HepG2 (cell line): ENCODE measurements at regions not wholly inside any gene's neighbourhood (a gene's known extent, or its start where the extent isn't known, plus 50 kb on each side); places are given as distances from the start of the nearest gene placed in this dataset.

Experiments
- ATAC-seq: fragments of 200-7000 bp; cut with Tn5 transposase; 3 replicates; pipeline ENCODE4 v1.9.1; 2020; ENCODE audit warnings: mild to moderate bottlenecking, moderate library complexity
- BruUV-seq: library from RNA; stranded (reverse); fragments of 400-500 nt; replicated peaks from 2 replicates; lab custom pipeline; 2021; lab: Mats Ljungman, UMichigan
- CTCF ChIA-PET: fragments of 300-600 bp; formaldehyde crosslinking; extraction: SDS; loops from one replicate; lab custom pipeline; 2021; ENCODE audit warnings: low total read pairs, inconsistent platforms, low intra/inter-chr PET ratio; lab: Yijun Ruan, JAX
- POLR2A ChIA-PET: fragments of 350-600 bp; sonication (Branson Sonifier 250); formaldehyde crosslinking; loops from one replicate; lab custom pipeline; 2020; ENCODE audit warnings: antibody characterized with exemption, inconsistent platforms; lab: Yijun Ruan, JAX
- DNase-seq: peaks from one replicate; pipeline ENCODE4 v3.0.0-alpha.2; 2015; ENCODE audit warnings: low spot score
- FAIRE-seq: peaks from 3 replicates; lab custom pipeline; 2011; peaks lifted over from hg19 to GRCh38; lab: Jason Lieb, UNC
- H2AFZ ChIP-seq: one replicate; pipeline ENCODE4 v1.6.1; 2011; ENCODE audit warnings: low read length, inconsistent platforms
- H3K27ac ChIP-seq: fragments of 300-600 bp; 3 replicates; pipeline ENCODE4 v1.8.0; 2011; ENCODE audit warnings: mixed run types, mild to moderate bottlenecking, mixed read lengths, low read length, inconsistent platforms; ENCODE audit not compliant: insufficient read depth; ENCODE audit errors: extremely low read length
- H3K27me3 ChIP-seq, 2 experiments: fragments of 200-600 bp in 1 of 2; 2 replicates in 1 of 2; 3 replicates in 1 of 2; pipeline versions ENCODE4 v1.6.0 to v1.8.0; 2011; ENCODE audit warnings: low read length in 2 of 2, mild to moderate bottlenecking in 2 of 2, moderate library complexity in 2 of 2, inconsistent platforms in 1 of 2; ENCODE audit not compliant: insufficient read depth in 2 of 2, control insufficient read depth in 1 of 2
- H3K36me3 ChIP-seq, 2 experiments: fragments of 200-600 bp in 1 of 2; replicated peaks in 1 of 2; 2 replicates in 1 of 2; 3 replicates in 1 of 2; pipeline versions ENCODE4 v1.5.1 to v1.8.0; 2011; ENCODE audit warnings: low read length in 2 of 2, inconsistent platforms in 1 of 2; ENCODE audit not compliant: insufficient read depth in 2 of 2, control insufficient read depth in 1 of 2
- H3K4me1 ChIP-seq: 2 replicates; pipeline ENCODE4 v1.5.1; 2012; ENCODE audit warnings: low read length, inconsistent platforms; ENCODE audit not compliant: insufficient read depth
- H3K4me2 ChIP-seq: 2 replicates; pipeline ENCODE4 v1.6.0; 2011; ENCODE audit warnings: low read depth, low read length, inconsistent platforms
- H3K4me3 ChIP-seq, 3 experiments: fragments of 200-600 bp in 1 of 3; sonication (generic), shearing (Covaris generic) in 1 of 3; replicated peaks in 1 of 3; 2 replicates each; pipeline ENCODE4 v1.5.1; 2011 to 2016; ENCODE audit warnings: low read length in 3 of 3, inconsistent platforms in 2 of 3, low read depth in 2 of 3, mild to moderate bottlenecking in 2 of 3, control low read depth in 1 of 3, mixed read lengths in 1 of 3; ENCODE audit not compliant: insufficient read depth in 1 of 3
- H3K79me2 ChIP-seq: one replicate; pipeline ENCODE4 v1.6.1; 2011; ENCODE audit warnings: low read length, inconsistent platforms; ENCODE audit not compliant: insufficient read depth
- H3K9ac ChIP-seq: 2 replicates; pipeline ENCODE4 v1.6.0; 2011; ENCODE audit warnings: mild to moderate bottlenecking, low read depth, low read length, inconsistent platforms; ENCODE audit not compliant: insufficient read depth
- H3K9me3 ChIP-seq: 2 replicates; pipeline ENCODE4 v1.5.1; 2012; ENCODE audit warnings: mild to moderate bottlenecking, low read length
- H4K20me1 ChIP-seq: 2 replicates; pipeline ENCODE4 v1.6.0; 2011; ENCODE audit warnings: inconsistent platforms, mild to moderate bottlenecking, low read length, moderate library complexity; ENCODE audit not compliant: insufficient read depth
- CHD4 ChIP-seq: fragments of 200-600 bp; sonication (generic); IDR thresholded peaks from 2 replicates; pipeline ENCODE4 v1.7.0; 2017; ENCODE audit warnings: mild to moderate bottlenecking, low read length, borderline replicate concordance
- FOXA3 ChIP-seq: IDR thresholded peaks from 2 replicates; pipeline ENCODE4 v1.6.1; 2016; ENCODE audit warnings: missing genetic modification reagents, missing compliant biosample characterization
- HMG20A ChIP-seq: IDR thresholded peaks from 2 replicates; pipeline ENCODE4 v1.6.1; 2016; ENCODE audit warnings: borderline replicate concordance
- IRX3 ChIP-seq: sonication (generic); formaldehyde crosslinking; IDR thresholded peaks from 2 replicates; pipeline ENCODE4 v1.8.1; 2023; ENCODE audit warnings: mild to moderate bottlenecking, low read depth, missing genetic modification reagents, borderline replicate concordance
- PLSCR1 ChIP-seq: sonication (generic); formaldehyde crosslinking; IDR thresholded peaks from 2 replicates; pipeline ENCODE4 v1.5.0; 2020; ENCODE audit warnings: missing genetic modification reagents, mild to moderate bottlenecking, borderline replicate concordance
- RCOR2 ChIP-seq: IDR thresholded peaks from 2 replicates; pipeline ENCODE4 v1.6.1; 2016; ENCODE audit warnings: missing biosample characterization, missing genetic modification reagents
- RFXAP ChIP-seq: sonication (generic); formaldehyde crosslinking; IDR thresholded peaks from 2 replicates; pipeline ENCODE4 v1.4.0; 2020; ENCODE audit warnings: missing genetic modification reagents, borderline replicate concordance
- SIX4 ChIP-seq: sonication (generic); formaldehyde crosslinking; IDR thresholded peaks from 2 replicates; pipeline ENCODE4 v1.4.0; 2020; ENCODE audit warnings: missing genetic modification reagents
- STAT5B ChIP-seq: sonication (generic); formaldehyde crosslinking; IDR thresholded peaks from 2 replicates; pipeline ENCODE4 v1.4.0; 2020; ENCODE audit warnings: missing genetic modification reagents
- TBL1XR1 ChIP-seq: fragments of 150-350 bp; IDR thresholded peaks from 2 replicates; pipeline ENCODE4 v1.6.1; 2014; ENCODE audit warnings: borderline replicate concordance, low read length; ENCODE audit not compliant: partially characterized antibody
- TBP ChIP-seq: sonication (generic); formaldehyde crosslinking; IDR thresholded peaks from 2 replicates; pipeline ENCODE4 v1.5.0; 2020; ENCODE audit warnings: missing genetic modification reagents
- TFDP1 ChIP-seq: IDR thresholded peaks from 2 replicates; pipeline ENCODE4 v1.6.1; 2016; ENCODE audit warnings: missing compliant biosample characterization, missing genetic modification reagents, borderline replicate concordance
- ZNF234 ChIP-seq: sonication (generic); formaldehyde crosslinking; conservative IDR thresholded peaks from 2 replicates; pipeline ENCODE4 v1.5.1; 2020; ENCODE audit warnings: mild to moderate bottlenecking, missing genetic modification reagents
- ZNF724P ChIP-seq: sonication (generic); formaldehyde crosslinking; IDR thresholded peaks from 2 replicates; pipeline ENCODE4 v1.8.0; 2022; ENCODE audit warnings: missing genetic modification reagents, borderline replicate concordance
- WGBS: methylation state at CpG from one replicate; pipeline ENCODE4 v1.1.6; 2017; ENCODE audit warnings: low lambda C conversion rate; 5-methylcytosine and 5-hydroxymethylcytosine counted together
- in situ Hi-C: cut with HindIII; loops from 2 replicates; pipeline ENCODE4 v1.10.0; 2017; ENCODE audit warnings: low pct_unique_long_range_greater_than_20kb; ENCODE audit not compliant: extremely low pct_ligation_motif_present
- intact Hi-C: fragments of 100-400 bp; cut with micrococcal nuclease; formaldehyde crosslinking; loops from one replicate; pipeline ENCODE4 v1.10.0; 2022; ENCODE audit not compliant: unreplicated experiment
- TF ChIP-seq, protein P1 (sequence below): sonication (generic); formaldehyde crosslinking; IDR thresholded peaks from 2 replicates; pipeline ENCODE4 v1.5.1; 2020; ENCODE audit warnings: missing genetic modification reagents, mild to moderate bottlenecking, borderline replicate concordance

- no peaks in the 10 kb centered on the region for H3K36me3 ChIP-seq
- WGBS = 46% methylated on average over 4 of the region's 4 CpGs
- no peaks in the 10 kb centered on the region for H3K79me2 ChIP-seq
- BruUV-seq = no TSS peak
- H2AFZ ChIP-seq = no peak overlapping the region
- H3K4me3 ChIP-seq = no peak overlapping the region
- CTCF ChIA-PET = no interaction called here
- H3K27ac ChIP-seq = no peak overlapping the region
- no peaks in the 10 kb centered on the region for H4K20me1 ChIP-seq
- ATAC-seq (no peak), DNase-seq (no peak), FAIRE-seq (no peak)
- POLR2A ChIA-PET = no interaction called here
- H3K9ac ChIP-seq = no peak overlapping the region
- no peaks in the 10 kb centered on the region for H3K9me3 ChIP-seq
- H3K4me1 ChIP-seq = no peaks in the 10 kb centered on the region
- no peak overlapping the region for H3K4me2 ChIP-seq
- no peaks in the 10 kb centered on the region for H3K27me3 ChIP-seq
- in situ Hi-C loops (no loop called here), intact Hi-C loops (no loop called here)
- no peak for TF ChIP-seq RCOR2 (CRISPR knock-in tag)
- TF ChIP-seq ZNF234 (CRISPR knock-in tag) = no peak
- no peak for TF ChIP-seq IRX3 (CRISPR knock-in tag)
- no peak for TF ChIP-seq HMG20A (CRISPR knock-in tag)
- TF ChIP-seq SIX4 (CRISPR knock-in tag) = no peak
- TF ChIP-seq CHD4 = no peak
- TF ChIP-seq TFDP1 (CRISPR knock-in tag) = no peak
- TF ChIP-seq, protein P1, sequence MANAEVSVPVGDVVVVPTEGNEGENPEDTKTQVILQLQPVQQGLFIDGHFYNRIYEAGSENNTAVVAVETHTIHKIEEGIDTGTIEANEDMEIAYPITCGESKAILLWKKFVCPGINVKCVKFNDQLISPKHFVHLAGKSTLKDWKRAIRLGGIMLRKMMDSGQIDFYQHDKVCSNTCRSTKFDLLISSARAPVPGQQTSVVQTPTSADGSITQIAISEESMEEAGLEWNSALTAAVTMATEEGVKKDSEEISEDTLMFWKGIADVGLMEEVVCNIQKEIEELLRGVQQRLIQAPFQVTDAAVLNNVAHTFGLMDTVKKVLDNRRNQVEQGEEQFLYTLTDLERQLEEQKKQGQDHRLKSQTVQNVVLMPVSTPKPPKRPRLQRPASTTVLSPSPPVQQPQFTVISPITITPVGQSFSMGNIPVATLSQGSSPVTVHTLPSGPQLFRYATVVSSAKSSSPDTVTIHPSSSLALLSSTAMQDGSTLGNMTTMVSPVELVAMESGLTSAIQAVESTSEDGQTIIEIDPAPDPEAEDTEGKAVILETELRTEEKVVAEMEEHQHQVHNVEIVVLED = no peak
- no peak for TF ChIP-seq STAT5B
- TF ChIP-seq PLSCR1 (CRISPR knock-in tag) = no peak
- TF ChIP-seq TBP = no peak
- TF ChIP-seq ZNF724P = no peak
- TF ChIP-seq TBL1XR1 = no peak
- no peak for TF ChIP-seq FOXA3 (CRISPR knock-in tag)
- TF ChIP-seq RFXAP = no peak
These were observed 205.2 kb upstream of the CASK start for GRCh38 chrX:42128587-42128986.
